NOMO-1 treated with dmso at 0.1 percent for 144 hours (cell line): ENCODE measurements at regions not wholly inside any gene's neighbourhood (a gene's known extent, or its start where the extent isn't known, plus 50 kb on each side); places are given as distances from the start of the nearest gene placed in this dataset.
A peak's percentile ranks its signal among the peaks of the same experiment; 100 is the strongest.

Source experiments
- DNase-seq: peaks from one replicate; lab custom pipeline; 2025; ENCODE audit not compliant: unreplicated experiment; lab: John Stamatoyannopoulos, UW

DNA sequence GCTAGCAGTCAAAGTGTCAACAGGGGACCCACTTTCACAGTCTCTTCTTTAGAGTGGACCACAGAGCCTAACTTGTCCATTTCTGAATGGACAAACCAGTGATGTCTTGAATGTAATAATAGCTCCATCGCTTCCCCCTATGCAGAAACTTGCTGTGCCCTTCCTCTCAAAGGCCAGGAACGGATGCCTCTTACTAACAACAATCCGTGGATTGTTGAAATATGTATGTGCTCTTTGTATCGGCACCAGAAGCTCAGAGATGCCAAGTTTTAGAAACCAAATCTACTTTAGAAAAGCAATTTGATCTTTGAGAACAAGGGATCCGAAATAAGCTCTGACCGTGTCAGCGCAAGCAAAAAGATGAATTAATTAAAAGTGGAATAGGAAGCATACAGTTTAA, 259.5 kb upstream of the POU2AF2 start:
- no peak for DNase-seq

DNA sequence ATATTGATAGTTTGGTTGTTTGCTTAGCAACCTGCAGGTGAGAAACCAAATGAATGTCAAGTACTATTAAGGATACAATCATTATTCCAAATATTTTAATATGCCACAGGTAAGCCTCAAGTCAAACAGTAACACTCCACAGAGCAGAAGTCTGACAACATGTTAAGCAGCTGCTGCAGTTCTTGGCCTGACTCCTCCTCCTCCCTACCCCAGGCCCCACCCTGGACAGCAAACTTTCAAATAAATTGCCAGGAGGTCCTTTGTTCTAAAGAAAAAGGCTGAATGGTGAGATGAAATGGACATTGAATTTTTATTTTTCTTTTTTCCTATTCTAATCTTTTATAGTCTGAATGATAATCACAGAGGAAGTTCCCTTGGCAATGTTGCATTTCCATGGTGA, 260.0 kb upstream of the POU2AF2 start:
- no peak for DNase-seq

DNA sequence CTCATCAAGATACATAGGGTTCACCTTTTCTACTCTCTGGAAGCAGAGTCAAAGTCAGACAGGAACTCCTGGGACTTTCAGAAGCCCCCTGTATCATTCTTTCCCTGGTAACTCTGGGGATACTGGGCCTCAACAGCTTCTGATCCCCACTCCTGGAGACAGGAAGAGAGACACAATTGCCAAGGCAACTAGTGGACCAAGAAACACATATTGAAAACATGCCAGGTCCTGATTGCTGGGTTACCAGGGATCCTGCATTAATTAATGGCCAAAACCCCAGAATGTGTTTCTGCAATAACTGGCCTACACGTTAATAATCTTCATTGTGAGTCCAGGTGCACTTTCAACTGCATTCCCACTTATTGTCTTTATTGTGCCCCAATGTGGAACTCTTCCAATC, 260.8 kb upstream of the POU2AF2 start:
- no peak for DNase-seq

DNA sequence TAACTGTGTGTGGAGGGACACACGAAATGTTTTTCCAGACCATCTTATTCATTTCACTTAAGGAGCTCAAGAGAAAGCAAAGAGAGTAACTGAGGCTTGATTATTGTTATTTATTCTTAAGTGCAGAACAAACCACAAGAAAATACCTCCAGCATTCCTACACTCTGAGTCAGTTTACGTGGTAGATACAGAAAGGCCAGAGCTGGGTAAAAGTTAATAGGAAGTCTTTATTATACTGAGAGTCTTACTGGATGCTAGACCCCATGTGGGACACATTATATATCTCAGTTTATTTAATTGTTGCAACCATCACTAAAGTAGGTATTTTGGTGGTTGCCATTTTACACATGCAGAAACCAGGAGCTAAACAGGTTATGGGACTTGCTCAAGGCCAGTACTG, 261.4 kb upstream of the POU2AF2 start:
- no peak for DNase-seq

DNA sequence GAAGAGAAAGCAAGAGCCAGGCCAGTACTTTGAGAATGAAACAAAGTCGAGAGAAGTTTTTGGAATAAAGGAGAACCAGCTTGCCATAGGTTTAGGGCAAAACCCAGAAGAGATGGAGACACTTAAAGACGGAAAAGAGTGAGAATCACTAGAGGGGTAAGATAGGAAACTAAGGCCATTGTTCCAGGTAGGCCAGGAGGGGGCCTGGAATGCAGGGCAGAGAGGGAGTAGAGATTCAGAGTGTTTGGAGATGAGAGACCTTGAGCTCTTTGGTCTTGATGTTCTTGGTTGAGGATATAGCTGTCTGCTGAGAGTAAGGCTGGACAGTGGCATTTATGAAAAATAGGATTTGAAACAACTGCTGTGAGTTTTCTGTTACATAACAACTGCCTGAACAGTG, 263.3 kb upstream of the POU2AF2 start:
- DNase-seq, result no peak

DNA sequence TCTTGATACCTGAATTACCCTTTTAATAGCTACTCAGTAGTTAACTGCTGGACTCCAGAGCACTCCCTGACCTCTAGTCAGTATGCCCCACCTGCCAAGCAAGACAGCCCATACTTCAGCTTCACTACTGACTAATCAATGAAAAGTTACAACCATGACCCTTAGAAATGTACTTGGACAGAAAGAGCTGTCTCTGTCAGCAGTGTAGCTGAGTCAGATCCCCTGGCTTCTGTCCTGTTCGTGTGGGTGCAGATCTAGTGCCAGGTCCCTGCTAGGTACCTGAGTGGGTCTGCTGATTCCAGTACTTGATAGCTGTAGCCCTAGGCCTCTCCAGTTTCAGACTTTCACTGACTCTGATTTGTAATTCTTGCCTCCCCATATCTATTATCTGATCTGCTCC, 265.8 kb upstream of the POU2AF2 start:
- DNase-seq, result no peak

DNA sequence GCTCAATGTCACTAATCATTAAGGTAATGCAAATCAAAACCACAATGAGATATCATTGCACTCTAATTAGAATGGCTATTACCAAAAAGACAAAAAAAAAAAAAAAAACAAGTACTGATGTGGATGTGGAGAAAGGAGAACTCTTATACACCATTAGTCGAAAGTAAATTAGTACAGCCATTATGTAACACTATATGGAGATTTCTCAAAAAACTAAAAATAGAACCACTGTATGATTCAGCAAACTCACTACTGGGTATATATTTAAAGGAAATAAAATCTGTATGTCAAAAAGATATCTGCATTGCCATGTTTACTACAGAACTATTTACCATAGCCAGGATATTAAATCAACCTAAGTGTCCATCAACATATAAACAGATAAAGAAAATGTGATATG, 265.4 kb upstream of the ARHGAP20 start:
- DNase-seq, result peak; percentile 69

DNA sequence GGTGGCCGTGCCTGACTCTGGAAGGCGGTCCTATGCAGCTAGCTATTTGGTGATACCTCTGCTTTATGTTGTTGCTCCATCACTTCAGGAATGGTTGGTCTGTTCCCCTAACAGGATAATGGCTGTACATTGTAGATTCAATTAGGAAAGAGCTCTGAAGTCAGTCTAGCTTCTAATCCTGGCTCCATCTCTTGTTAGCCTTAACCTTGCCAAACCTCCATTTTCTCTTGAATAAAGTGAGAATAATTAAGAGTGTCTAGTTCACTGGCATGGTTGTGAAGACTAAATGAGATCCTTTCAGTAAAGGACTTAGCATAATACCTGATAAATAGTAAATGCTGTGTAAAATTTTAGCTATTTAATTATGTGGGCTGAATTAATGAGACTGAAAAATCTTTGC, 262.5 kb upstream of the ARHGAP20 start:
- no peak for DNase-seq

DNA sequence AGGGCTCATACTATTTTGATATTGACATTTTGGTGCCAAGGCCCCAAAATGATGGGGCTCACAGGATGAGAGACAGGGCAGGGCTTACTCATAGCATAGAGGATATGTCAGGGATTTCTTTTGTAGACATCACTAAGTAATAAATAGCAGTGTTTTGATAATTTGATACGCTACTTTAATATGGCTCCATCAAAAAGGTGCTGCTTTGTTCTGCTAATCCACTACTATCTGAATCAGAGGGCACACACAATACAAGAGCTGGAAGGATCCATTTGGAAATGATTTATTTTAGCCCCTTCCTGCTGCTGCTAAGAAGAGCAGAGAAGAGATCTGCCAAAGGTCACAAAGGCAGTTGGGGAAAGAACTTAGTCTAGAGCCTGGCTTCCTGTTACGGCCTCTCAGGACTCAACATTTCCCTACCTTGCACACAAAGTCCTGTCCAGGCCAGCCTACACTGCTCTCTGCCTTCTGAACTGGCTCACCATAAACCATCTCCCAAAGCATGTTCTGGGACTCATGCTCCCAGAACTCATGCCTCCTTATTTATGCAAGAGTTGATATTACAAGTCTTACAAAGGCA, 261.3 kb upstream of the ARHGAP20 start:
- DNase-seq, result no peak

DNA sequence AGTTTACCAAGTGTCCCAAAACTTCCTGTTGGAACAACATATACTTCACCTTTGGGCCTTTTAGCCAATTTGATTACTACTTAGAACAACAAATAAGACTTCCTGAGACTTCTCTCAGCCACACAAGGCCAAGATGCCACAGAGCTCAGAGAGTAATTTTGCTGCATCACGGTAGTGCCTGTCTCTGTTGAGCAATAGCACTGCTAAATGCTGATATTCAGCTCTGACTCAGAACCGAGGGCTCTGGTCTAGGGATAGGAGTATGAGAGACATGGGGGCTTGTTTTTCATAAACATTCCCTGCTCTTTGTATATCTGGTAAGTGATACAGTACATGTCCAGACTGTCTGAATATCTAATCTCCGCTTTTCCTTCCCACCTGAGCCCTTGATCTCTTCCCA, 260.4 kb upstream of the ARHGAP20 start:
- DNase-seq, result peak; percentile 62

DNA sequence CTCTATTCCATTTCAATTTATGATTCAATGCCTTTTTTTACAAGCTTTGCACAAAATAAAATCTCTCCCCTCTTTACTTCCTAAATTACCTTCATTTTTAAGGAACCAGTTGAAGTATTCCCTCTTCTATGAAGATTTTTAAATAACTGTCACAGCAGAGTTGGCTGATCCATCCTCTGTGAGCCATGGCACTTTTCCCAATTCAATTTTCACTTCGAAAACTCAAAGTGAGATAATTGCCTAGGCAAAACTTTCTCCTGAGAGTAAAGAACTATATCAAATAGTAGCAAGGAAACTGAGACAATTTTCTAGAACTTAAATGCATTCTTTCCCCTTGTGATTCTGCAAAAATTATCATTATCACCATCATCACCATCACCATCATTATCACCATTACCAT, 259.9 kb upstream of the ARHGAP20 start:
- no peak for DNase-seq

DNA sequence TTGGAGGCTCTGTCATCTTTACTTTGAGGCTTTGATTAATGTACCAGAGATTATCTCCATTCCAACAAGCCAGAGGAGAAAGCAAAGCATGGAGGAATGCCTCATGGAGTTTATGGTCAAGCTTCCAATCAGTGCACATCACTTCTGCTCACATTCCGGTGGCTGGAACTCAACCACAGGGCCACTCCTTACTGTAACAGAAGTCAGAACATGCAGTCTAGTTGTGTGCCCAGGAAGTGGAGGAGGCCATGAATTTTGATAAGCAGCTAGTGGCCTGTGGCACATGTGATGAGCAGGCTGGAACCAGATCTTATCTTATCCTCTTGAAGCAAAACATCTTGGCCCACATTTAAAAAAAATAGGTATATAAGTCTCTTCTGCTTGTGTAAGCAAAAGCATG, 258.9 kb upstream of the ARHGAP20 start:
- no peak for DNase-seq

DNA sequence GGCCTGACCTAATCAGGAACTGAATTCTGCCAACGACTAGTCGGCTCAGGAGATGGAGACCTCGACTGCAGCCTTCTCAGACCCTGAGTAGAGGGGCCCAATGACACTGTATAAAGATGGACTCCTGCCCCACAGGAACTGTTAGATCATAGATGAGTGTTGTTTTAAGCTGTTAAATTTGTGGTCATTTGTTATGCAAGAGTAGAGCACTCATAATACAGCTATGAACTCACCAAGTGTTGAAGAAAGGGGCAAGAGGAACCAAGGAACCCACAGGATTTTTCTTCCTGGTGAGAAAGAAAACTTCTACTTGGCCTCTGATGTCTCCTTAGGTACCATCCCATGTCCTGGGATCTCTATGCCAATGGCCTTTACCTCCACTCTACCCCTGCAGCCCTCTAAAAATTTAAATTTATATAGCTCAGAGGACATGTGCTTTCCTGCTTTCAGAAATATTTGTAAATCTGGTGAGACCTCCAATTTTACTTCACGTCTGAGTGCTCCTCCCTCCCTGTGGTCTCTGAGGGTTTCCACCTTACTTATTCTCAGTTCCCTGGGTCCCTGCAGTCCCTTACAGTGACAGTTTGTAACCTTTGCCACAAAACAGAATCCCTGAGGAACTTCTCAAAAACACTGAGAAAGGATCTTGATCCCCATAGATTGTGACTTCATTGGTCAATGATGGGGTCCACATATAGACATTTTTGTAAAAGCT, 256.3 kb upstream of the ARHGAP20 start:
- DNase-seq, result peak; percentile 71

DNA sequence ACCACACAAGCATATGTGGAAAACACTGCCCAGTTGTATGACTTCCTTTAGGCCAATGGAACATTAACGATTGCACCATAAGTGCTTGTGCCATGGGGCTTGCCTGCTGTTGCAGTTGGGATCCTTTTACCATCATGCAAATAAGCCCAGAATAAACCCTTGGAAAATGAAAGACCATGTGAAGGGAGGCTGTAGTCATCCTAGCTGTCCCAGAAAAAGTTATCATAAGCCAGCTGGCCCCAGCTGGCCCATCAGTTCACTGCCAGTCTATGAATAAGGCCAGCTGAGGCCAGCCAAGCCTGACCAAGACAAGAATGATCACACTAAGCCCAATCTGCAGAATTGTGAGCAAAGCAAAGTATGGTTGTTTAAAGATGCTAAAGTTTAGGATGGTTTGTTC, 253.9 kb upstream of the ARHGAP20 start:
- no peak for DNase-seq

DNA sequence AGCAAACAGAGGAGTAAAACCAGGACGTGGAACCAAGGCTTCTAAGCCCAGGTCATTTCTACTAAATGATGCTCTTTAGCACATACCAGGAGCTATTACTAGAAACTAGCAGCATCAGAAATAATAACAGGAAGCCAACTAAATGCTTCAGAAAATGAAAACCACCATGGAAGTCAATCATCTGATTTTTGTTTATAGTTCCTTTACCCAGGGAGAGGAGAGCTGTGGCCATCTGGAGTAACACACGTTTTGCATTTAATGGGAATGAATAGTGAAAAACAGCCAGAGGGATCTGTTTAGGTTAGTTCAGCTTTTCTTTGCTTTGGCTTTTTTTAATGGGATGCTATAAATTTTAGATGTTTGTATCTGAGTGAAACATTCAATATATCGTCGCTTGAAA, 250.7 kb upstream of the ARHGAP20 start:
- no peak for DNase-seq

DNA sequence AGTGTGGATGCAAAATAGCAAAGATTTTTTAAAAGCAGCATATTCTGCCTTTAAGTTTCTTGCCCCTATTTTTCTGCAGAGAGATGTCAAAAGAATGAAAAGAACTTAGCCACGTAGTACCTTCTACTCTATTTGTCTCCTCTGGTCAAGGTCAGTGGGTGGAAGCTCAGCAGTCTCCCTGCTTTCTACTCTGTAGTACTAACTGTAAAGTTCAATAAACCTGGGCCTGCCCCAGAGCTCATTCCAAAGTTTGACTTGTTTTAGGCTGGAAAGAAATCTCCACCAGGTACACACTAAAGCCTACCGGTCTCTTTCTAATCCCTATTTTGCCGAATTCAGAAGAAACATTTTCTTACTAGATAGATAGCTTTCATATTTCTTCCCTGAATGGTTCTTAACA, 247.9 kb upstream of the ARHGAP20 start:
- no peak for DNase-seq

DNA sequence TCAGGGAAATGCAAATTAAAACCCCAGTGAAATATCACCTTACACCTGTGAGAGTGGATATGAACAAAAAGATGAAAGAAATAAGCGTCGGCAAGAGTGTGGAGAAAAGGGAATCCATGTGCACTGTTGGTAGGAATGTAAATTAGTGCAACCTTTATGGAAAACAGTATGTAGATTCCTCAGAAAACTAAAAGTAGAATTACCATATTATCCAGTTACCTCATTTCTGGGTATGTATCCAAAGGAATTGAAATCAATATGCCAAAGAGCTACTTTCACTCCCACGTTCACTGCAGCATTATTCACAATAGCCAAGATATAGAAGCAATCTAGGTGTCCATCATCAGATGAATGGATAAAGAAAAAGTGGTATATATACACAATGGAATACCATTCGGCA, 246.0 kb upstream of the ARHGAP20 start:
- no peak for DNase-seq

DNA sequence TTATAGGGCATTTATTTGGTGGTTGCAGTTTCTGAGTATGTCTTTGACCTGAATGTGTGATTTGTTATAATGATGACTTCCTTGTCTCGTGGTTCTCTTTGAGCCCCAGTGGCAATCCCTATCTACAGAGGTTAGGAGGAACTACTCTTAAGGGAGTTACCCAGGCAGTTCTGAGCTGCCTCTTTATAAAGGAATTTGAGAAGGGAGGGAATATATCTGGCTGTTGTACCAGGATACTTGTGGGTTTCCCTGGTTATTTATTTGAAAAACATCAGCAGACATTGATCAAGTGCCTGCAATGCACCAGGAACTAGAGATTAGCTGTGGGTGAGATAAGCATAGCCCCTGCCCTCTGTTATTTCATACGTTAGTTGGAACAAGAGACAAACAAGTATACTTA, 243.5 kb upstream of the ARHGAP20 start:
- DNase-seq, result no peak

DNA sequence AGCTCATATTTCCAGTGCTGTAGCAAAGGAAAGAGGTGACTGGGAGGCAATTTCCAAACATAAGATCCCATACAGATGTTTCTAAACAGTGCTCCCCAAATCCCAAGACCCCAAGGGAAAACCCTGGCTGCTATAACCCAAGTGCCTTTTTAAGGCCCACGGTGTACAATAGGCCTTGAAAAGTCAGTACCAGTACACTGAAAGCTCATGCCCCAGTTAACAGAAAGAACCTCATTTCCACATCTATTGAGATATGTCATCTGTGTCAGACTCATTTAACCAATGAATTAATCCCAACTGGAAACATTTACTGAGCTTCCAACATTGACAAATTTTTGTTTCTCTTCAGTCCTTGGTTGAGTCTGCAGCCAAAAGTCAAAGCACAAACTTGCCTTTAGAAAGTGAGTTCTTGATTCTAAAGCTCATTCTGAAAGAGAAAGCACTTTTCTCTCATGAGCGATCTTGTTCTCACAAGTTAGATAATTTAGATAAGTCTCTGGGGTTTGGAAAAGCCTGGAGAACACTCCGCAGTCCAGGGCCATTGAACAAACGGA, 239.8 kb upstream of the ARHGAP20 start:
- DNase-seq, result no peak

DNA sequence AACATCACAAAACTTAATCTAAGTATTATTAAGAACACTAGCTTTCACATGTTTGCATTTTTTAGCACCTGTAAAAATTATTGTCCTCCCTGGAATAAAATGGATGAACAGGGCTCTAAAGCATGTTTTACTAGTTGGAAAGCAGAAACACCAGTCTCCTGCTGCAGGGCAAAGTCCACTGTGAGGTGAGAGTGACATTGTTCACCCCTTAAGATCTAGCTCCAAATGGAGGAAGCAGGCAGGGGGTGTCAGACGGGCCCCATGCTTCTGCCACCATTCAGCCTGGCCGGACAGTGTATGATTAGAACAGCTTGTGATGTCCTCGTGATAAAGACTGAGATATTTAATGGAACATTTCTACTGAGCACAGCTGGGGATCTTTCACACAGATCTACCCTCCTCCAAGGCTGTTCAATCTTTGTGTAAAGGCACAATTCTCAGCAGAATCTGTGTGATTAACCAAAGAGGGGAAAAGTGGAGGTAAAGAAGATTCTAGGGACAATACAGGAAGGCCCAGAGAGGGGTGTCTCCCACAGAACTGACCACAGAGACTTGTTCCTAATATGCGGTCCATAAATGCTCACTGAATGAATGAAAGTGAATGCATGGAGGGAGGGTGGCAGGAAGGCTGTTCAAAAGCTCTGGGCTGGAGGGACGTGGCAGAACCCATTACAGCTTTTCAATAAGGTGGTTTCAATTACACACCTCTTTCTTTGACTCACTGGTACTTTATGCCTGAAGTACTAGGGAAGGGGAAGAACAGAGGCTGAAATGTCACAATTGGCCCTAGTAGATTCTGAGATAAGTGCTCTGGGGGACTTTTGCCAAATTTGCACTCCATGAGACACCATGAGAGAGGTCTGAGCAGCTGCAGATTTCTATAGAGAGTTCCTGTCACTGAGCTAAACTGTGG, 239.1 kb upstream of the ARHGAP20 start:
- DNase-seq, result no peak

DNA sequence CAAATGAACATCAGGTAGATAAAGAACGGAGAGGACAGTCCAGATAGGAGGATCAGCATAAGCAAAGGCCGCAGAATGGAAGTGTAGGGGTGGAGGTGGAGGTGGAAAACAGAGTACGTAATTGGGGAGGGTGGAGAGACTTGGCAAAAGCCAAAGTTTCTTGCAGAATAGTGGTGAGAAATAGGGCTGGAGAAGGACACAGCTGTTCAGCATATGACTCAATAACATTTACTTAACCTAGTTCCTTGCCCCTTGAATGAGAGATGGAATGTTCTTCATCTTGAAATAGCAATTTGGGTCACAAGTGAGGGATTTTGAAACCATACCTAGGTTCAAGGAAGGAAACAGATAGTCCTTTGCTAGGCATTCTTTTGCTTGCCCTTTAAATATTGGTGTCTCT, 235.9 kb upstream of the ARHGAP20 start:
- DNase-seq, result no peak

DNA sequence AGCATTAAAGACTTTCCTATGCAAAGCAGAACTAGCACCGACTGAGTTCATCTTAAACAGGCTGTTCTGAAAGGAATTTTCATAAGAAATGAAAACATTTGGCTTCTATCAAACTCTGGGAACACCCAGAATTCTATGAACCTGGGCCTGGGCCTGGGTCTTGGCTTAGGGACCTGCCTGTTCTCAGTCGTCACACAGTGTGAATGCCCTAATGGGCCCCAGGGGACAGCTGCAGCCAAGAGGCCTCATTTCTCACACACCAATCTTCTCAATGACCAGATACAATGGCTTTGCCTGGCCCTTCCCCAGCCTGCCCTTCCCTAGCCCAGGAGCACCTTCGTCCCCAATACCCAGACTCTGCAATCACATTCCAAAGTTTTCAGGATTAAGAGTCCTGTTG, 234.9 kb upstream of the ARHGAP20 start:
- DNase-seq, result no peak
